Activated T-helper 1 cell treated with Interleukin-2 at 50 U/mL for 16 hours (primary cell): ENCODE measurements at regions not wholly inside any gene's neighbourhood (a gene's known extent, or its start where the extent isn't known, plus 50 kb on each side); places are given as distances from the start of the nearest gene placed in this dataset.
"Not testable (repeated sequence)": the region's sequence is repeated elsewhere in the genome, so short reads cannot be mapped to it uniquely, and the experiment has no call there.

Source experiments
- DNase-seq: peaks from one replicate; pipeline ENCODE4 v3.0.0-alpha.2; 2020; ENCODE audit warnings: low read depth

DNA sequence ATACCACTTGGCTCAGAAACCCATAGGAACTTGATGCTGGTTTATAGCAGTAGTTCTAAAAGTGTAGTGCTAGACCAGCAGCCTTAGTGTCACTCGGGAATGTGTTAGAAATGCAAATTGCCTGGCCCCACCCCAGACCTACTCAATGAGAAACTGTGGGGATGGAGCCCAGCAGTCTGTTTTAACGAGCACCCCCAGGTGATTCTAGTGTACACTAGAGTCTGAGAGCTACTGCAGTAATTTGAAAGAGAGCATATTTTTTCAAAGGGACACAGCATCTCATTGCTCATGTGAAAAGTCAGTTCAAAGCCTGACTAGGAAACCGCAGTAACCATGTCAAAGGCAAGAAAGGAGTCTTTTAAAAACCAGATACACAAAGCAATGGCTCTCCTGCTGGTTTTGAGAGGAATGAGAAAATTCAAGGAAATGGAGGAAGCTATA lies 313.4 kb downstream of the SQOR start:
- DNase-seq = no peak

DNA sequence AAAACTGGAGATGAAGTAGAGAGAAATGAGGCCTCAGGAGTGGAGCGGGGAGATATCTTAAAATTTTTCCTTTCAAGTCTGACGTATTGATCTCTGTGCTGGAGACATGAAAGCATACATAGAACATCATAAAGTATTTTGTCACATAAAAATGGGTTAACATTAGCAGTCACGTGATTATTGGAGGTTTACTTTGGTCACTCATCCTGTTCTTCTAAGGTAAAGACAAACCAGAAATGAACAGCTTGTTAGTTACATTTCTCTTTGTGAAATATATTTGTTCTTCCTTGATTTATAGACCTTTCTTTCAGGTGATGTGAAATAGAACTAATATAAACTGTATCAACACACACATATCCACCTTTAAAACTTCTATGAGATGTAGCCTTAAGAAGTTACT lies 324.1 kb downstream of the SQOR start:
- DNase-seq = no peak

- no peak for DNase-seq
Measured at GRCh38 chr15:45962733-45963132, 327.9 kb downstream of the SQOR start.

- DNase-seq = no peak
Measured at GRCh38 chr15:45970542-45970941, 335.7 kb downstream of the SQOR start.

DNA sequence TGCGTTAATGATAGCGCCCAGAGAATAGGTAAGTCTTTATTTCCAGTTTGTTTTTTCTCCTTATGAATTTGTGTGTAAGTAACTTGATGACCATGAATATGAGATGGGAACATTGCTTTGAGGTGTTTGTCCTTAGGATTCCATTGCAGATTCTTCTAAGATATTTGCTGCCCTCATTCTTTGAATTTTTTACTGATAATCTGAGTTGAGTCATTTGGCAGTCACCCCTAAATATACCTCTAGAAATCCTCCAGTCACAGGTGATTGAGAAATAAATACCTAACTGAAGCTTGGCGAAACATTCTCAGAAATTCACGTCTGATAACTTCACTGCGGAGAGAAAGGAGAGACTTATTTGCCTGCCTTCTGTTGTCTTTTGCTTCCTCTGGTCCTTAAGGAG lies 345.5 kb downstream of the SQOR start:
- DNase-seq = no peak

GRCh38 chr15:45981625-45982024 lies 346.8 kb downstream of the SQOR start:
- no peak for DNase-seq

DNA sequence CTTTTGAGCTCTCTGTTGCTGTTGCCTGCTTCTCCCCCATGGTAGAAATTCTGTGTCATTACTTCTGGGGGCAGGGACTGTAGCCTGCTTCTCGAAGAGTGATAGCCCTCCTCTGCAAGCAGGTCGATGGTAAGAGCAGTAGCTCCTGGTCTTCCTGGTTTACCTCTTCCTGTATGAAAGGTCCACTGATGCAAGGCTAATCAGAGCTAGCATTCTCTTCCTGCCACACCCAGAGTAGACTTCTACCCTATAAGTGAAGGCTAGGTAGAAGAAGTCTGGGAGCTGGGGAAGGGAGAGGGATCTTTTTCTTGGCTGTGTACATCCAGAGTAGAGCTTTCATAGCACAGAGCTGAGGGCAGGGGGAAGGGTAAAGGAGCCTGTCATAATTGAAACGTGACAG lies 357.0 kb downstream of the SQOR start:
- DNase-seq = no peak

DNA sequence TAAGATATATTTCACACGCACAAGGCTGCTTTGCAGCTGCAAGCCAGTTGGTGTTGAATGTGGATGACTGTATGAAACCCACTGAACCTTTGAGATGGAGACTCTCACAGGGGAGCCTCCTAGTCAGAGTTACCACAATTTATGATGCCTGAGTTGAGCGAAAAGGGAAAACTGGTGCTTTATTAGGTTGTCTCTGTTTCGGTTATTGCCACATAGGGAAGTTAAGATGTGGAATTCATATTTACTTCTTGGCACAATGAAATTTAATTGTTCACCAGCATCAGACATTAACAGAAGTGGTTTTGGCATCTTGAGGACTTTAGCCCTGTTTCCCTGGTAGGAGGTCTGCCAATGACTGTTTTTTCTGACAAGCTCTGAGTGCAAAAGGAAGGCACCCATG lies 358.2 kb downstream of the SQOR start:
- DNase-seq = no peak

GRCh38 chr15:45993508-45993907 lies 358.7 kb downstream of the SQOR start:
- DNase-seq = no peak

DNA sequence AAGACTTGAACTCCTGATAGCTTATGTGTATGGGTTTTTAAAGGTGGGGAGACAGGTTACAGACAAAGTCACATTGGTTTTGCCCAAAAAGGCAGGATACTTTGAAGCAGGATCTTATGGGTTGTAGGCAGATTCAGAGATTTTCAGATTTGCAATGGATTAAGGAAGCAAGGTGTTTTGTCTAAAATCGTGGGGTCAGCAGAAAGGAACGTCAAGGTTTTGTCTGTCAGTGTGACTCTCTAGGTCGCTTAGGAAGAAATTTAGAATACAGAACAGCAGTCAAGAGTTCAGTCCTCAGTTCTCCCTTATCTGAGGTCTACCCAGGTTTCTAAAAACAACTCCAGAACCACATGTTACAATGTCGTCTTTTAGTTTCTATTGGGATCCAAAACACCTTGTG lies 361.0 kb downstream of the SQOR start:
- DNase-seq = no peak

DNA sequence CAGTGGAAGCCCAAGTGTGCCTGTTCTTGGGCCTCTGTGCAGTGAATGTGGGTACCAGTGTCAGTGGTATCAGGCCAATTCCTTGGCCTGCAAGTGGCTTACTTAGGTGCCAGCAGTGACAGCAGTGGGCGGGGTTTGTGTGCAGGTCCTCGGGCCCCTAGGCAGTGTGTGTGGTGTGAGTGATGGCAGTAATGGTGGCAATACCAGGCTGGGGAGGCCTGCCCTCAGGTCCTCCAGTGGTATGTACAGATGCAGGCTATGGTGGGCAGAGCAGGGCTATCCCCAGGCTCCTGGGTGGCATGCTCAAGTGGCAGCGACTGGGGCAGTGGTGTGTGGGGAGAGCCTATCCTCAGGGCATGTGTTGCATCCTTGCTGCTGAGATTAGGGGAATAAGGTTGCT lies 379.7 kb downstream of the SQOR start:
- no peak for DNase-seq

DNA sequence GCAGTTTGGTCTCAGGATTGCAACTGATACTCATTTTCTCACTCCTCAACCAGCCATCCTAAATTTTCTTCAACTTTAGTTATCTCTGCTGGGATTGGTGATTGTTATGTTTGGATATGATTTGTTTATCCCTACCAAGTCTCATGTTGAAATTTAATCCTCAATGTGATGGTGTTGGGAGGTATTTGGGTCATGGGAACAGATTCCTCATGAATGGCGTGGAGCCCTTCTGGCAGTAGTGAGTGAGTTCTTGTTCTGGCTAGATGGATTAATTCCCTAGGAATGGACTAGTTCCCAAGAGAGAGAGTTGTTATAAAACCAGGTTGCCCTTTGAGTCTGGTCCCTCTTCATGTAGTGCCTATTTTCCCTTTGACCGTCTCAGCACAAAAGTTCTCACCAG lies 399.9 kb downstream of the SQOR start:
- DNase-seq = no peak

GRCh38 chr15:46039703-46040102 lies 404.9 kb downstream of the SQOR start:
- no peak for DNase-seq

GRCh38 chr15:46041905-46042304 lies 407.1 kb downstream of the SQOR start:
- no peak for DNase-seq

- no peak for DNase-seq
Measured at GRCh38 chr15:46059921-46060594, 425.2 kb downstream of the SQOR start.

DNA sequence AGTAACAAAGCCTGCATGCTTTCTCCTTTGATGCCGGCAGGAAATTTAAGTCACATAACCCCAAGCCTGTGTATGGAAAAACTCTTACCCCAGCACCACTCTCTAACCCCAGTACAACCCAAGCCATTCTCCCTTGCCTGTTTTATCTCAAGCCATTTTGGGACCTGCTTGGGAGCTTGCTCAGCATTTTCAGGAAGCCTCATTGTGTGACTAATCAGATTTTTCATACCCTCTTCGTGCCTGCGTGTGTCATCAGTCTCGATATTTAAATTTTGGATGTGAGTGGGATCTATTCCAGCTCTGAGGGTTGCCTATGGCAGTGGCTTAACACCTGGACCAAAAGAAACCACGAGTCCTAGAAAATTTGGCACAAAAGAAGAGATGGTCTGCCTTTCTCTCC lies 426.2 kb downstream of the SQOR start:
- DNase-seq = no peak

DNA sequence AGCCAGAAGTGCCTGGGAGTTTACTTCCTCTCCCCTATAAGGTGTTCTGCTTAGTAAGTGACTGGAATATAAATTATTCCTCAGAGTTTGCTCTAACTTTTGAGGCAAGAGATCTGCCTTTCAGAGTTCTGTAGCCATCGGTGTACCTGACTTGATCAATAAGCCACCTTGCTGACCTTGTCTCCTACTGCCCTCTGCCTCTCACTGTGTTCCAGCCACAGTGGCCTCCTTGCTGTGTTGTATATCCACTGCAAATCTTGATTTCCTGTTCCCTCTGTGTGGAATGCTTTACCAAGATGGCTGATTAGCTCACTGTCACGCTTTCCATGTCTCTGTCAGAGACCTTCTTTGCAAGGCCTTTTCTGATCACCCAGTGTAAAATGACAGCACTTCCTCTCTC lies 442.4 kb downstream of the SQOR start:
- DNase-seq = no peak

DNA sequence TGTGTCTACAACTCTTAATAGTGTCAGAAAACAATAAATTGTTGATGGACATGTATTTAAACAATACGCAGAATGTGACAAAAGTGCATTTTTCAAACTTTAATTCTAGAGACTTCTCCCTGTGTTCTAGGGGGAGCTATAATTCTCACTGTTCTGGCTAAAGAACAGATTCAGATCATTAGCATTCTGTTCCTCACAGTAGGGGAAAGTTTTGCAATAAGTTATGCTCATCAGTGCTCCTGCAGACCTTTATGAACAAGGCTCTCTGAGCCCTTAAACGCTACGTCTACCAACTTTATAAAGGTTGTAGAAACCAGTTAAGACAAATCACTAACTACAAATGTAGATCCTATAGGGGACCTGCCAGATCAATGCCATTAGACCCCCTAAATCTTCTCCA lies 444.2 kb downstream of the SQOR start:
- no peak for DNase-seq

DNA sequence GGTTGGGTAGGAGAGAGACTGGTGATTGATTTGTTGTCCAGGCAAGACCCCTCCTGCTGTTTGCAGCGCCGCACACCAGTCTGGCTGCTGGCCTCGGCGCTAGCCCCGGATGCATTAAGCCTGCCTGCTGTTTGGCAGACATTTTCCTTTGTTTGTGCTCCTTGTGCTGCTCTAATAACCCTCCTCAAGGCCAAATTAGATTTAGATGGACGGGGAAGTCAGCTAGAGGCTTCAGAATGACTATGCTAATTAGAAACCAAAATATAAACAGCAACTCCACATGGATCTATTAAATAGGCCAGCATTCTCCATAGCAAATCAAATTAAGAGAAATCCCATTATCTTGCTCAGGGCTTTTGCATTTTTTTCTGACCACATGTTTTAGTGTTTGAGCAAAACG lies 445.2 kb downstream of the SQOR start:
- no peak for DNase-seq

DNA sequence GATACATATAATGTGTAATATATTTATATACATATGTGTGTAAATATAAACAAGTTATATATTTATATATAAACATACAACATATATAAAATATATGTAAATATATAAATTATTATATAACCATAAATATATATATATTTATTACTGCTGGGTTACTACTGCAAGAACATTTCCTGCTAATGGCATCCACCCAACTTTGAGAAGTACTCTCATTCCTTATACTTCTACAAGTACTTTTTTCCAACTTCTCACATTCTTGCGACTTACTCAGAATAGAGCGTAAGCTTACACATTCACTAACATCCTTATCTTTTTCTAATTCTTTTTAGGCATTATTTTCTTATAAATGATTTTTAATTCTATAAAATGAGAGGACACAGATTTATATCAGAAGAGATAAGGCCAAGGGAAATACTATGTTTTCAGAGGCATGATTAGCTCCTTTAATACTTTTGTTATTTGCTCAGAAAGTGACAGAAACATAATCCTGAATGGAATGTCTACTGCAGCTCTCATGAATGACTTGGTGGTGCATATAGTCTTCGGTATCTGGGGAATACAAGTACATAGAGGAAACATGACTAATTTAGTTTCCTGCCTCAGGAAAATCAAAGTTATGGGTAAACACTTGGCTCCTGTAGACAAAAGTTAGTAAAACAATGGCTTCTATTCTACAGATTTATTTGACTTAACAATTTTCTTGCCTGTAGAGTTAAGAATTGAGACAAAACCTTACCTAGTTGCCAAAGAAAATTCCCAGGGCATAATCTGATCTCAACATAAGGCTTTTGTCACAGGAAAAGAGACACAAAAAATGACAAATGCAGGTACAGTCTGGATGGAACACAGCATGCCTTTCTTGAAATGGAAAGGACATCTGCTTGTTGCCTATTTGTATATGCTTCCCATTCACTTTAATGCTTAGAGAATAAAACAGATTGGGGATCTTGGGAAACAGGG lies 453.9 kb downstream of the SQOR start:
- no peak for DNase-seq

GRCh38 chr15:46089467-46089935 lies 454.7 kb downstream of the SQOR start:
- no peak for DNase-seq

DNA sequence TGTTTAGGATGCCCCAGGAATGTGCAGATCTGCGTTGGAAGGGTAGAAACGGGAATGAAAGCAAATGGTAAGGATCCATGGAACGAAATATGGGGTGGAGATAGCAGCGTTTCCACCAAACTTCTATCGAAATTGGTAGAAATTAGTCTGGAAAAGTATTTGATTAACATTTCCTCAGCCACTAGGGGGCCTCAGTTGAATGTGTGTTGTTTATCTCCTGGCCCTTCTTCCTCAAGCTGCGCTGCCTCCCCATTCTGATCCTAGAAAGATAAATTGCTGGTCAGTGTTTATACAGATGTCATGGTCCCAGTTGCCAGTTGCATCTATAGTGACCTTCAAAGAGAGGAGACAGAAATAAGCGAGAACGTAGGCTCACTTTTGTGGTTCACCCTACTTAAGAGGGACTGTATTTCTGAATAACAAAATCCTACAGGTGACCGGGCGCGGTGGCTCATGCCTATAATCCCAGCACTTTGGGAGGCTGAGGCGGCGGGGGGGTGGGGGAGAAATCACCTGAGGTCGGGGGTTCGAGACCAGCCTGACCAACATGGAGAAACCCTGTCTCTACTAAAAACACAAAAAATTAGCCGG lies 457.1 kb downstream of the SQOR start:
- no peak for DNase-seq

- DNase-seq = not testable (repeated sequence)
Measured at GRCh38 chr15:46098006-46098405, 463.2 kb downstream of the SQOR start.
